ENCODE measurements at regions not wholly inside any gene's neighbourhood (a gene's known extent, or its start where the extent isn't known, plus 50 kb on each side); places are given as distances from the start of the nearest gene placed in this dataset.

GRCh38 chr17:33970279-33970678 lies 284.8 kb upstream of the CCL2 start:
- Mint-ChIP-seq H3K4me3 (ENCODE audit: unreplicated experiment) (no peak overlapping the region), H3K27me3 (ENCODE audit: unreplicated experiment) (no peaks in the 10 kb centered on the region), H3K9me3 (ENCODE audit: unreplicated experiment) (peaks cover 23% of the 10 kb centered on the region), H3K27ac (ENCODE audit: unreplicated experiment) (no peak overlapping the region), H3K4me1 (ENCODE audit: unreplicated experiment) (no peaks in the 10 kb centered on the region), H3K36me3 (ENCODE audit: unreplicated experiment) (no peaks in the 10 kb centered on the region)
- TF ChIP-seq CTCF (IDR thresholded peaks at IDR 0.05): no peak
- DNase-seq (ENCODE audit: extremely low spot score, unreplicated experiment): no peak

GRCh38 chr17:33972763-33973162 lies 282.3 kb upstream of the CCL2 start:
- no peaks in the 10 kb centered on the region for H3K4me1 Mint-ChIP-seq (ENCODE audit: unreplicated experiment)
- H3K4me3 Mint-ChIP-seq (ENCODE audit: unreplicated experiment): no peak overlapping the region
- H3K27me3 Mint-ChIP-seq (ENCODE audit: unreplicated experiment): no peaks in the 10 kb centered on the region
- H3K27ac Mint-ChIP-seq (ENCODE audit: unreplicated experiment): no peak overlapping the region
- DNase-seq (ENCODE audit: extremely low spot score, unreplicated experiment): no peak
- H3K36me3 Mint-ChIP-seq (ENCODE audit: unreplicated experiment): no peaks in the 10 kb centered on the region
- no peak for TF ChIP-seq CTCF (IDR thresholded peaks at IDR 0.05)
- H3K9me3 Mint-ChIP-seq (ENCODE audit: unreplicated experiment): peaks cover 38% of the 10 kb centered on the region

- H3K4me3 Mint-ChIP-seq (ENCODE audit: unreplicated experiment): no peak overlapping the region
- TF ChIP-seq CTCF (IDR thresholded peaks at IDR 0.05): no peak
- peaks cover 44% of the 10 kb centered on the region for H3K9me3 Mint-ChIP-seq (ENCODE audit: unreplicated experiment)
- no peak overlapping the region for H3K27ac Mint-ChIP-seq (ENCODE audit: unreplicated experiment)
- no peaks in the 10 kb centered on the region for H3K4me1 Mint-ChIP-seq (ENCODE audit: unreplicated experiment)
- no peak for DNase-seq (ENCODE audit: extremely low spot score, unreplicated experiment)
- no peaks in the 10 kb centered on the region for H3K27me3 Mint-ChIP-seq (ENCODE audit: unreplicated experiment)
- H3K36me3 Mint-ChIP-seq (ENCODE audit: unreplicated experiment): no peaks in the 10 kb centered on the region
Measured at GRCh38 chr17:33973491-33973890, 281.6 kb upstream of the CCL2 start.

- DNase-seq (ENCODE audit: extremely low spot score, unreplicated experiment): peak; percentile 65
- TF ChIP-seq CTCF (IDR thresholded peaks at IDR 0.05): no peak
- Mint-ChIP-seq H3K36me3 (ENCODE audit: unreplicated experiment) (no peaks in the 10 kb centered on the region), H3K4me1 (ENCODE audit: unreplicated experiment) (no peaks in the 10 kb centered on the region), H3K4me3 (ENCODE audit: unreplicated experiment) (no peak overlapping the region), H3K27me3 (ENCODE audit: unreplicated experiment) (no peaks in the 10 kb centered on the region), H3K27ac (ENCODE audit: unreplicated experiment) (no peak overlapping the region), H3K9me3 (ENCODE audit: unreplicated experiment) (peaks cover 44% of the 10 kb centered on the region)
Measured at GRCh38 chr17:33974276-33974675, 280.8 kb upstream of the CCL2 start.

- Mint-ChIP-seq H3K36me3 (ENCODE audit: unreplicated experiment) (no peaks in the 10 kb centered on the region), H3K27me3 (ENCODE audit: unreplicated experiment) (no peaks in the 10 kb centered on the region), H3K4me3 (ENCODE audit: unreplicated experiment) (no peak overlapping the region), H3K4me1 (ENCODE audit: unreplicated experiment) (no peaks in the 10 kb centered on the region), H3K9me3 (ENCODE audit: unreplicated experiment) (peaks cover 55% of the 10 kb centered on the region), H3K27ac (ENCODE audit: unreplicated experiment) (no peak overlapping the region)
- no peak for TF ChIP-seq CTCF (IDR thresholded peaks at IDR 0.05)
- DNase-seq (ENCODE audit: extremely low spot score, unreplicated experiment): peak; percentile 49
Measured at GRCh38 chr17:33976831-33977230, 278.3 kb upstream of the CCL2 start.

Measured in osteocyte (in vitro differentiated cells).